ENCODE measurements at regions not wholly inside any gene's neighbourhood (a gene's known extent, or its start where the extent isn't known, plus 50 kb on each side); places are given as distances from the start of the nearest gene placed in this dataset.
A peak's percentile ranks its signal among the peaks of the same experiment; 100 is the strongest.

DNA sequence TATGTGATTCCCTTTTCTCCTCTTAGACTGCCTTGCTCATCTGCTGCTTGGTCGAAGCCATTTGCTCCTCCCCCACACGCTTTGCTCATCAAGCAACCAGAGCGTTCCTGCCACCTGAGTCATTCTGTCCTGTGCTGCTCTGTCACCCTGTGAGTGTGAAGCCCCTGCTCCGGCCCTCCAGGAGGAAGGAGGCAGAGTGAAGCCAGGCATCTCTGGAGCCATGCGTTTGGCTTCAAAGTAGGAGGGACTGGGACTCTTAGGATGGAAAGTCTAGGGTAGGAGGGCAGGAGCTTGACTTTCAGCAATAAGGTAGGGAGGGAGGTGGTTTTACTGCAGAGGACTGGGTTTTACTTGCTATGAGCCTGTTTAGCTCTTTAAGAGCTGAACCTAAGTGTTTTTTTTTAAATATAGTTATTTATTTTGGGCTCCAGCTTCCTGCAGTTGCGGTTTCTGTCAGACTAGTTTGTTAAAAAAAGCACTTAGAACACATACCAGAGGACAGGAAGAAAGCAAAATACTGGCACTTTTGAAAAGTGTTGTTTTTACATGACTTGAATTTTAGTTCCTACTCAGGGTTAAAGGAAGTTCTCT is 63.6 kb downstream of the SPINK2 start:
- Histone ChIP-seq H4K20me1 (ENCODE audit: insufficient read depth) (no peaks in the 10 kb centered on the region), H3K27ac (peak overlapping the region; percentile 92)

DNA sequence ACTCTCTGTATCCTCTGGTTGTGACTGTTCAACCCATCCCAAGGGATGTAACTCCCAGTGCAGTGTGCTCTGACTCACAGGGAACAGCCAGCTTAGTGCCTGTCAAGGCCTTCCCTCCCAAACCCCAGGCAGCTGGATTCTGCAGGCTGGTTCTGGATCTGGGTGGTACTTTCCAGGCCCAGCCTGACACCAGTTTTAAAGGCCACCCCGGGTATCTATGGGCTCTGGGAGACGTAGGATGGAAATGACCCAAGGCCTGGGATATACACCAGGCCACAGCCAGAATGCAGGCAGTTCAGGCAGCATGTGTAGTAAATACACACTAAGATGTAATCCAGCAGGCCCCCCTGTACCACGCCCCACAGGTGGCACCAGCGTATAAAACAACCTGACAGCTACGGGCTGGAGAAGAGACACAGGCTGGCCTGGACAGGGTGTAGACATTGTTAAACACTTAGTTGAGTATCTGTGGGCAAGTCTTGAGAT is 64.2 kb downstream of the SPINK2 start:
- Histone ChIP-seq H3K79me2 (ENCODE audit: insufficient read depth, low read depth) (no peaks in the 10 kb centered on the region), H2AFZ (ENCODE audit: low read depth) (peak overlapping the region; percentile 82), H3K36me3 (ENCODE audit: insufficient read depth) (no peaks in the 10 kb centered on the region), H3K27ac (peak overlapping the region; percentile 92), H4K20me1 (ENCODE audit: insufficient read depth) (no peaks in the 10 kb centered on the region), H3K4me2 (peak overlapping the region; percentile 92), H3K9ac (peak overlapping the region; percentile 58; the same call in 1 of the 2 replicates), H3K4me1 (ENCODE audit: low read depth, poor library complexity, severe bottlenecking) (peaks cover 55% of the 10 kb centered on the region), H3K27me3 (ENCODE audit: insufficient read depth, low read depth) (no peaks in the 10 kb centered on the region), H3K4me3 (IDR thresholded peaks at IDR 0.05; ENCODE audit: insufficient read depth, low read depth, low read length) (peak overlapping the region; percentile 74)
- TF ChIP-seq, protein P1, sequence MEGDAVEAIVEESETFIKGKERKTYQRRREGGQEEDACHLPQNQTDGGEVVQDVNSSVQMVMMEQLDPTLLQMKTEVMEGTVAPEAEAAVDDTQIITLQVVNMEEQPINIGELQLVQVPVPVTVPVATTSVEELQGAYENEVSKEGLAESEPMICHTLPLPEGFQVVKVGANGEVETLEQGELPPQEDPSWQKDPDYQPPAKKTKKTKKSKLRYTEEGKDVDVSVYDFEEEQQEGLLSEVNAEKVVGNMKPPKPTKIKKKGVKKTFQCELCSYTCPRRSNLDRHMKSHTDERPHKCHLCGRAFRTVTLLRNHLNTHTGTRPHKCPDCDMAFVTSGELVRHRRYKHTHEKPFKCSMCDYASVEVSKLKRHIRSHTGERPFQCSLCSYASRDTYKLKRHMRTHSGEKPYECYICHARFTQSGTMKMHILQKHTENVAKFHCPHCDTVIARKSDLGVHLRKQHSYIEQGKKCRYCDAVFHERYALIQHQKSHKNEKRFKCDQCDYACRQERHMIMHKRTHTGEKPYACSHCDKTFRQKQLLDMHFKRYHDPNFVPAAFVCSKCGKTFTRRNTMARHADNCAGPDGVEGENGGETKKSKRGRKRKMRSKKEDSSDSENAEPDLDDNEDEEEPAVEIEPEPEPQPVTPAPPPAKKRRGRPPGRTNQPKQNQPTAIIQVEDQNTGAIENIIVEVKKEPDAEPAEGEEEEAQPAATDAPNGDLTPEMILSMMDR (conservative IDR thresholded peaks at IDR 0.05; ENCODE audit: low read depth, low read length), result no peak

More for the DNA sequence above, 63.6 kb downstream of the SPINK2 start:
- H3K4me3 ChIP-seq (IDR thresholded peaks at IDR 0.05; ENCODE audit: insufficient read depth, low read depth, low read length), result peak overlapping the region; percentile 74
- TF ChIP-seq, protein P1 (conservative IDR thresholded peaks at IDR 0.05; ENCODE audit: low read depth, low read length), result no peak
- H2AFZ ChIP-seq (ENCODE audit: low read depth), result peak overlapping the region; percentile 82
- H3K36me3 ChIP-seq (ENCODE audit: insufficient read depth), result no peaks in the 10 kb centered on the region
- H3K4me1 ChIP-seq (ENCODE audit: low read depth, poor library complexity, severe bottlenecking), result peaks cover 61% of the 10 kb centered on the region
- peak overlapping the region; percentile 58 for H3K9ac ChIP-seq
- no peaks in the 10 kb centered on the region for H3K27me3 ChIP-seq (ENCODE audit: insufficient read depth, low read depth)
- H3K79me2 ChIP-seq (ENCODE audit: insufficient read depth, low read depth), result no peaks in the 10 kb centered on the region
- H3K4me2 ChIP-seq, result peak overlapping the region; percentile 92

DNA sequence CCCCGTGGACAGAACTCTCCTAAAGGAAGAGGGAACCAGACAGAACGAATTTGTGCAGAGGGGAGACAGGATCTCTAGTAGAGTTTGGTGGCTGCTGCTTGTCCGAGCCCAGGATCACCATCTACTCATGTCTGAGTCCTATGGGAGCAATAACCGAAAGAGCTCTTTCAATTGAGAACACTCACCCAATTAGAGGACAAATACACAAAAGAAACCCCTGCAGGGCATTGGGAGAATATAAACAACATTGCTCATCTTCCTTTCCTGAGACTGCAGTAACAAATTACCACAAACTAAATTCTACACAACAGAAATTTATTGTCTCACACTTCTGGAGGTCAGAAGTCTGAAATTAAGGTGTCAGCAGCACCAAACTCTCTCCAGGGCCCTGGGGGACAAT is 65.6 kb downstream of the SPINK2 start:
- Histone ChIP-seq H4K20me1 (ENCODE audit: insufficient read depth) (no peaks in the 10 kb centered on the region), H3K36me3 (ENCODE audit: insufficient read depth) (no peaks in the 10 kb centered on the region), H3K9ac (no peak overlapping the region), H3K4me3 (IDR thresholded peaks at IDR 0.05; ENCODE audit: insufficient read depth, low read depth, low read length) (no peak overlapping the region), H3K27me3 (ENCODE audit: insufficient read depth, low read depth) (no peaks in the 10 kb centered on the region), H3K4me1 (ENCODE audit: low read depth, poor library complexity, severe bottlenecking) (peaks cover 54% of the 10 kb centered on the region), H3K4me2 (no peak overlapping the region), H2AFZ (ENCODE audit: low read depth) (no peak overlapping the region), H3K27ac (no peak overlapping the region), H3K79me2 (ENCODE audit: insufficient read depth, low read depth) (no peaks in the 10 kb centered on the region)
- TF ChIP-seq, protein P1 (conservative IDR thresholded peaks at IDR 0.05; ENCODE audit: low read depth, low read length), result no peak

DNA sequence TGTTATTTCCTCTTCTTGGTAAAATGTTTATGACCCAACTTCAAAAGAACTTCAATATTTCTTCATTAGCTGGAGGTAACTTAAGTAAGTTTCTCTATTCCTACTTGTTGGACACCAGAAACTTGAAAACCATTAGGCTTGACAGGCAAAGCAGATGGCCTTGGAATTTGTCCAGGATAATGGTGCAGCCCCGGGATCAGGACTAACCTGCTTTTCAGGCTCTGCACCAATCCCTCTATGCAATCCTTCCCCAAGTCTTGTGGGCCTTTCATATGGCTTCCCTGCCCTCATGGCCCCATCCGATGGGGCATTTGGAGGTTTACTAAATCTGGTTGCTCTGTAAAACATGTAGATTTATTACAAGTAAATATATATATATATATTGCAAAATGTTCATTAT is 68.5 kb downstream of the SPINK2 start:
- Histone ChIP-seq H3K4me3 (IDR thresholded peaks at IDR 0.05; ENCODE audit: insufficient read depth, low read depth, low read length) (no peak overlapping the region), H4K20me1 (ENCODE audit: insufficient read depth) (no peaks in the 10 kb centered on the region), H3K36me3 (ENCODE audit: insufficient read depth) (no peaks in the 10 kb centered on the region), H3K27ac (no peak overlapping the region), H3K4me2 (no peak overlapping the region), H2AFZ (ENCODE audit: low read depth) (no peak overlapping the region), H3K79me2 (ENCODE audit: insufficient read depth, low read depth) (no peaks in the 10 kb centered on the region), H3K27me3 (ENCODE audit: insufficient read depth, low read depth) (no peaks in the 10 kb centered on the region), H3K4me1 (ENCODE audit: low read depth, poor library complexity, severe bottlenecking) (peaks cover 24% of the 10 kb centered on the region), H3K9ac (no peak overlapping the region)
- TF ChIP-seq, protein P1 (conservative IDR thresholded peaks at IDR 0.05; ENCODE audit: low read depth, low read length), result no peak
